ENCODE measurements at regions not wholly inside any gene's neighbourhood (a gene's known extent, or its start where the extent isn't known, plus 50 kb on each side); places are given as distances from the start of the nearest gene placed in this dataset.

DNA sequence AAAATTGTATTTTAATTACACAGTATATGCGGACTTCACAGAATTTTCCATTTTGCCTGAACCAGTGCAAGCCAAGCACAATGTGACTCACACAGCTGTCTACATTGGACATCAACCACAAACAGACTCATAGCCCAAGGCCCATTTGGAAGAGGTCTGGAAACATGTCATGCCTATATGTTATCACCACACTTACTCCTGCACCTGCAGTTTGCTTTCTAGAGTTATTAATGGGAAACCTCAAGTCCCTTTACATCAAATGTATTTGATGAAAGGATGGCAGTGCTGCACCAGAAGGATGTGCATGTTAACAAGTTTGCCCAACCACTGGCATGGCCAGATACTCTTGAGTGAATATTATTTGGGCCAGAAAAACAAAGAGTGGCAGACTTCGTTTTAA is 548.9 kb upstream of the CDH2 start:
- Histone ChIP-seq H3K23me2 (ENCODE audit: insufficient read length, low read depth, low read length, poor library complexity, severe bottlenecking) (no peaks in the 10 kb centered on the region), H2BK12ac (ENCODE audit: insufficient read length, low read depth, low read length) (no peak overlapping the region), H4K91ac (ENCODE audit: insufficient read length, low read depth, low read length) (no peak overlapping the region), H4K5ac (ENCODE audit: insufficient read length, low read depth, low read length) (no peak overlapping the region), H3K56ac (ENCODE audit: insufficient read length, low read depth, low read length) (no peak overlapping the region), H2AFZ (ENCODE audit: low read length) (no peak overlapping the region), H3K4ac (ENCODE audit: low read depth, low read length) (no peak overlapping the region), H2BK20ac (ENCODE audit: low read depth, low read length, poor library complexity, severe bottlenecking) (no peak overlapping the region), H3K18ac (ENCODE audit: insufficient read length, low read depth, low read length) (no peak overlapping the region), H3K4me1 (ENCODE audit: insufficient read depth, low read length) (no peaks in the 10 kb centered on the region), H3K27ac (ENCODE audit: insufficient read length, low read depth, low read length) (no peak overlapping the region), H3K79me1 (ENCODE audit: insufficient read depth, low read depth, low read length, poor library complexity, severe bottlenecking) (no peaks in the 10 kb centered on the region), H4K20me1 (ENCODE audit: control insufficient read depth, insufficient read depth, insufficient read length) (no peaks in the 10 kb centered on the region), H3K27me3 (ENCODE audit: insufficient read depth, low read length) (no peaks in the 10 kb centered on the region), H3K23ac (ENCODE audit: insufficient read length, low read depth, low read length) (no peak overlapping the region), H3K4me2 (ENCODE audit: insufficient read depth, insufficient read length, low read length) (no peak overlapping the region), H2BK5ac (ENCODE audit: insufficient read length, low read length) (no peak overlapping the region), H3K9me3 (ENCODE audit: control insufficient read depth, low read depth, low read length) (peaks cover 6% of the 10 kb centered on the region), H3T11ph (ENCODE audit: low read length) (no peak overlapping the region), H2BK15ac (ENCODE audit: low read depth, low read length) (no peak overlapping the region), H3K79me2 (ENCODE audit: insufficient read depth, low read length) (no peaks in the 10 kb centered on the region), H4K8ac (replicated peaks; ENCODE audit: insufficient read length, low read depth, low read length) (no peak overlapping the region), H2AK5ac (ENCODE audit: insufficient read length, low read length) (no peak overlapping the region), H3K9ac (ENCODE audit: extremely low read depth, insufficient read length, low read length) (no peak overlapping the region), H3K14ac (ENCODE audit: insufficient read depth, low read length) (no peak overlapping the region), H2BK120ac (ENCODE audit: low read depth, low read length, poor library complexity, severe bottlenecking) (no peak overlapping the region)
- no peaks in the 10 kb centered on the region for H3K27me3 Mint-ChIP-seq (ENCODE audit: low read depth)
- WGBS (ENCODE audit: extremely low coverage, insufficient read length, low lambda C conversion rate), result no CpG with 5 or more reads among the region's 2 CpGs
- no peak overlapping the region for H3K4me3 Mint-ChIP-seq
- peaks cover 0 to 4% of the 10 kb centered on the region in 2 experiments; a peak in 2 of 5 replicates for H3K9me3 Mint-ChIP-seq
- no peaks in the 10 kb centered on the region for H3K4me1 Mint-ChIP-seq
- no peaks in the 10 kb centered on the region; a peak in 1 of 7 replicates for H3K36me3 Mint-ChIP-seq (ENCODE audit: insufficient read depth in 1 of 3, low read depth in 3 of 3)
- H3K27ac Mint-ChIP-seq, result no peak overlapping the region; a peak in 1 of 7 replicates
- TF ChIP-seq, protein P1, sequence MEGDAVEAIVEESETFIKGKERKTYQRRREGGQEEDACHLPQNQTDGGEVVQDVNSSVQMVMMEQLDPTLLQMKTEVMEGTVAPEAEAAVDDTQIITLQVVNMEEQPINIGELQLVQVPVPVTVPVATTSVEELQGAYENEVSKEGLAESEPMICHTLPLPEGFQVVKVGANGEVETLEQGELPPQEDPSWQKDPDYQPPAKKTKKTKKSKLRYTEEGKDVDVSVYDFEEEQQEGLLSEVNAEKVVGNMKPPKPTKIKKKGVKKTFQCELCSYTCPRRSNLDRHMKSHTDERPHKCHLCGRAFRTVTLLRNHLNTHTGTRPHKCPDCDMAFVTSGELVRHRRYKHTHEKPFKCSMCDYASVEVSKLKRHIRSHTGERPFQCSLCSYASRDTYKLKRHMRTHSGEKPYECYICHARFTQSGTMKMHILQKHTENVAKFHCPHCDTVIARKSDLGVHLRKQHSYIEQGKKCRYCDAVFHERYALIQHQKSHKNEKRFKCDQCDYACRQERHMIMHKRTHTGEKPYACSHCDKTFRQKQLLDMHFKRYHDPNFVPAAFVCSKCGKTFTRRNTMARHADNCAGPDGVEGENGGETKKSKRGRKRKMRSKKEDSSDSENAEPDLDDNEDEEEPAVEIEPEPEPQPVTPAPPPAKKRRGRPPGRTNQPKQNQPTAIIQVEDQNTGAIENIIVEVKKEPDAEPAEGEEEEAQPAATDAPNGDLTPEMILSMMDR (conservative IDR thresholded peaks at IDR 0.05), result no peak
- no peak for DNase-seq
